ENCODE measurements at regions not wholly inside any gene's neighbourhood (a gene's known extent, or its start where the extent isn't known, plus 50 kb on each side); places are given as distances from the start of the nearest gene placed in this dataset.
"Not testable (repeated sequence)": the region's sequence is repeated elsewhere in the genome, so short reads cannot be mapped to it uniquely, and the experiment has no call there.

GRCh38 chr1:88466011-88466410 is 218.1 kb upstream of the PKN2 start:
- no peak for DNase-seq (ENCODE audit: low read depth in 2 of 2)

- no peak for DNase-seq (ENCODE audit: low read depth in 2 of 2)
Observed at GRCh38 chr1:88466899-88467580, 217.0 kb upstream of the PKN2 start.

- DNase-seq (ENCODE audit: low read depth in 2 of 2), result no peak
Observed at GRCh38 chr1:88472298-88472697, 211.8 kb upstream of the PKN2 start.

- no peak for DNase-seq (ENCODE audit: low read depth in 2 of 2)
Observed at GRCh38 chr1:88472714-88473113, 211.4 kb upstream of the PKN2 start.

GRCh38 chr1:88474555-88475304 is 209.3 kb upstream of the PKN2 start:
- no peak for DNase-seq (ENCODE audit: low read depth in 2 of 2)

GRCh38 chr1:88484881-88485280 is 199.2 kb upstream of the PKN2 start:
- no peak for DNase-seq (ENCODE audit: low read depth in 2 of 2)

- DNase-seq (ENCODE audit: low read depth in 2 of 2), result no peak
Observed at GRCh38 chr1:88488237-88488636, 195.8 kb upstream of the PKN2 start.

- no peak for DNase-seq (ENCODE audit: low read depth in 2 of 2)
Observed at GRCh38 chr1:88490676-88491075, 193.4 kb upstream of the PKN2 start.

- no peak for DNase-seq (ENCODE audit: low read depth in 2 of 2)
Observed at GRCh38 chr1:88499671-88500070, 184.4 kb upstream of the PKN2 start.

- no peak for DNase-seq (ENCODE audit: low read depth in 2 of 2)
Observed at GRCh38 chr1:88502886-88503285, 181.2 kb upstream of the PKN2 start.

GRCh38 chr1:88503646-88504045 is 180.4 kb upstream of the PKN2 start:
- DNase-seq (ENCODE audit: low read depth in 2 of 2), result no peak

- DNase-seq (ENCODE audit: low read depth in 2 of 2), result no peak
Observed at GRCh38 chr1:88504601-88505000, 179.5 kb upstream of the PKN2 start.

- DNase-seq (ENCODE audit: low read depth in 2 of 2), result no peak
Observed at GRCh38 chr1:88509379-88509778, 174.7 kb upstream of the PKN2 start.

GRCh38 chr1:88514544-88515060 is 169.5 kb upstream of the PKN2 start:
- no peak for DNase-seq (ENCODE audit: low read depth in 2 of 2)

GRCh38 chr1:88517499-88517898 is 166.6 kb upstream of the PKN2 start:
- DNase-seq (ENCODE audit: low read depth in 2 of 2), result not testable (repeated sequence)

GRCh38 chr1:88519156-88519555 is 164.9 kb upstream of the PKN2 start:
- no peak for DNase-seq (ENCODE audit: low read depth in 2 of 2)

- no peak for DNase-seq (ENCODE audit: low read depth in 2 of 2)
Observed at GRCh38 chr1:88523854-88524528, 160.1 kb upstream of the PKN2 start.

- DNase-seq (ENCODE audit: low read depth in 2 of 2), result no peak
Observed at GRCh38 chr1:88526456-88526855, 157.6 kb upstream of the PKN2 start.

GRCh38 chr1:88528792-88529191 is 155.3 kb upstream of the PKN2 start:
- no peak for DNase-seq (ENCODE audit: low read depth in 2 of 2)

GRCh38 chr1:88529581-88529980 is 154.5 kb upstream of the PKN2 start:
- DNase-seq (ENCODE audit: low read depth in 2 of 2), result no peak

- DNase-seq (ENCODE audit: low read depth in 2 of 2), result no peak
Observed at GRCh38 chr1:88530246-88530645, 153.8 kb upstream of the PKN2 start.

- DNase-seq (ENCODE audit: low read depth in 2 of 2), result no peak
Observed at GRCh38 chr1:88537787-88538186, 146.3 kb upstream of the PKN2 start.
